Cardiac septum (tissue), 1 donor: ENCODE measurements at regions not wholly inside any gene's neighbourhood (a gene's known extent, or its start where the extent isn't known, plus 50 kb on each side); places are given as distances from the start of the nearest gene placed in this dataset.

Source experiments
- DNase-seq: peaks from one replicate; pipeline ENCODE4 v3.0.0-alpha.2; 2020; ENCODE audit warnings: low spot score
- intact Hi-C: fragments of 100-400 bp; cut with DNase I; formaldehyde crosslinking; loops from one replicate; pipeline ENCODE4 v1.14.0; 2022
- donor health status: DM: no; HTN: no; CAD: no.

GRCh38 chr7:81648716-81649115 is 121.1 kb downstream of the HGF start:
- intact Hi-C loops = no loop called here
- no peak for DNase-seq

- intact Hi-C loops = no loop called here
- no peak for DNase-seq
Observed at GRCh38 chr7:81645435-81645834, 124.4 kb downstream of the HGF start.

DNA sequence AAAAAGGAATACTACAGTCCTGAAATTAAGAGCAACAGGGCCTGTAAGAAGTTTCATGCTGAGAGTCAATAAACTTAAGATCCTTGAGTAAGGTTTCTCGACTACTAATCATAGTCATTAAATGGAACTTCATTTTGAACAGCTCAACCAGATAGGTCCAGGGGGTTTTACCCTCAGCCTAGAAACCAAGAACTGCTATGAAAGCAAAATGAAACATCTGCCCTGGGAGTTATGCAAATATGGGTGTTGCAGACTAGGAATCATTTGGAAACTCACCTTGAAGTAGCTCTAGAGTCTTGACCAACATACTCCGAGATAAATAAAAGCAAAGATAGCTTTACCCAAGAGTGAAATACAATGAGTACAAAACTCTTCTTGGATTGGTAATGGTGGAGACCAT is 128.0 kb downstream of the HGF start:
- intact Hi-C loops = no loop called here
- DNase-seq = no peak

DNA sequence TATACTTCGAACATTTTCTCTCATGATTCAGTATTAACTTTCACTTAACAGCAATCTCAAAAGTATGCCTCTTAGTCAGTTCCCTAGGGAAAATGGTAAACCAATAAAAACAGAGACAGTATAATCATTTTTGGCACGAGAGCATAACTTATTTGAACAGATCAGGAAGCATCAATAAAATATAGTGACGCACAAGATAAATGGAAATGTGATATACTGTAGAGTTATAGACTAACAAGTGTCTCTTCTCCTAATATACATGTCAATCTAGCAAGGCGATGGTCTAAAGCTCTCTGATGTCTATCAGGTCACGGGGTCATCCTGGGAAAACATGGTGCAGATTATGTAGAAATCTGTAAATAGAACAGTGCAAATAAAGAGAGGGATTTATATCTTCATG is 131.6 kb downstream of the HGF start:
- intact Hi-C loops = no loop called here
- DNase-seq = no peak

DNA sequence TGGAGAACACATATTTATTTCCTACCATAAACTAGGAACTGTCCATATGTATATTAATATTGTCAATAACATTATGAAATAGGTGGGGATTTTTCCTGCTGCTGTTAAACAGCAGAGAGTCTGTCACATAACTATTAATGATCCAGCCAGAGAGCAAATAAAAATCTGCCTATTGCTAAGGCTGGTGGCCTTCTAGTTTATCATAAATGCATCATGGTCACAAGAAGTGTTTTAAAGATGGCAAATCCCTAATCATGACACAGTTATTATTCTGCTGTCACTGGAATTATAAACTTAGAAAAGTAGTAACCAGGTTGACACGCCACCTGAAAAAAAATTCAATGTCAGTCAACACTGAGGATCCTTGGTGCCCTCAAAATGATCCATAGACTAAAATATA is 132.3 kb downstream of the HGF start:
- intact Hi-C loops = no loop called here
- DNase-seq = no peak

- intact Hi-C loops = no loop called here
- DNase-seq = no peak
Observed at GRCh38 chr7:81632418-81632817, 137.4 kb downstream of the HGF start.

DNA sequence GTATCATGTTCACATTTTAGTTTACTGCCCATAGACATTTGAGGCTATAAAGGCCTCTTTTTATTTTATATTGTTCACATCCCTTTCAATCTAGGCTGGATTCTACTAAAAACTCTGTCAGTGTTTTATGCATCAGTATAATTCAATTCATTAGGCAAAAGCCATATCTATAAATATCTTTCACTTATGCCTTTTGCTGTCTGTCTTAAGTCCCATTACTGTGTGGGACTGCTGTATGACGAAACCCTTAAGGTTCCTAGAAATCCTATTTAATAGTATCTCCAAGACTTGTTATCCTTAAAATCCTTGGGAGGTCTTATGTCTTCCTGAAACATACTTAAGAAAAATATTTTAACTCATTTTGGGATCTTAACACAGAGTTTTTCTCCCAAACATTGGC is 139.2 kb downstream of the HGF start:
- no peak for DNase-seq
- intact Hi-C loops = no loop called here

DNA sequence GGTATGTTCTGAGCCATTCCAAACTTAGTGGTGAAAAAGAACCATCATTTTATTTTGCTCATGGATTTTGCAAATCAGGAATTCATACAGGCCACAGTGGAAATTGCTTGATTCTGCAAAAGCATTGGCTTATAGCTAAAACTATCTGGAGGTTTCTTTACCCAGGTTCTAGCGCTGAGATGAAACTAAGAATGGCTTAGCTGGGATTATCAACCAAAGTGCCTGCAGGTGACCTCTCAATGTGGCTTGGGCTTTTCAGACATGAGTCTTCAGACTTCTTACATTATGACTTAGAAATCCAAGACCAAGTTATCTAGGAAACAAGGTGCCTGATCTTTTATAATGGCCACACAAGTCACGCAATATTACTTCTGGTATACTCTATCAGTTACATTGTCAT is 140.1 kb downstream of the HGF start:
- DNase-seq = no peak
- intact Hi-C loops = no loop called here

DNA sequence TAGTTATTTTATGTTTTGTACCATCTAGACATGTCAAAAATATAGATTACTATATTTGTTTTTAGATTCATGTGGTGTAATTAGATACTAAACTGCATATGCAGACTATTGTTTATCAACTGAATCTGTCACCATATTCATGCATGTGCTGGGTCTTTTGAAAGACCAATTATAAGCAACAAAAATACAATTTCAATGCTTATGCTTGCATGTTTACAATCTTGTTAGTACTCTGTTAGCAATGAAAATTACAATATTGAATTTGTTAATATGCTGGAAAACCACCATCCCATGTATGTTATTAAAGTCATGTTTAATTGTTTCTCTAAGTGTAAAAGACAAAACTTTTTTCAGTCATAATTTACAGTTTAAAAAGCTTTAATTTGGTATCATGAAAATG is 140.9 kb downstream of the HGF start:
- DNase-seq = no peak

GRCh38 chr7:81627536-81628287 is 142.1 kb downstream of the HGF start:
- intact Hi-C loops = no loop called here
- no peak for DNase-seq

More for the DNA sequence above, 140.9 kb downstream of the HGF start:
- intact Hi-C loops = no loop called here

GRCh38 chr7:81626008-81626407 is 143.8 kb downstream of the HGF start:
- DNase-seq = no peak
- intact Hi-C loops = no loop called here

- intact Hi-C loops = no loop called here
- no peak for DNase-seq
Observed at GRCh38 chr7:81624650-81625631, 144.9 kb downstream of the HGF start.

GRCh38 chr7:81624021-81624592 is 145.7 kb downstream of the HGF start:
- intact Hi-C loops = no loop called here
- DNase-seq = no peak

DNA sequence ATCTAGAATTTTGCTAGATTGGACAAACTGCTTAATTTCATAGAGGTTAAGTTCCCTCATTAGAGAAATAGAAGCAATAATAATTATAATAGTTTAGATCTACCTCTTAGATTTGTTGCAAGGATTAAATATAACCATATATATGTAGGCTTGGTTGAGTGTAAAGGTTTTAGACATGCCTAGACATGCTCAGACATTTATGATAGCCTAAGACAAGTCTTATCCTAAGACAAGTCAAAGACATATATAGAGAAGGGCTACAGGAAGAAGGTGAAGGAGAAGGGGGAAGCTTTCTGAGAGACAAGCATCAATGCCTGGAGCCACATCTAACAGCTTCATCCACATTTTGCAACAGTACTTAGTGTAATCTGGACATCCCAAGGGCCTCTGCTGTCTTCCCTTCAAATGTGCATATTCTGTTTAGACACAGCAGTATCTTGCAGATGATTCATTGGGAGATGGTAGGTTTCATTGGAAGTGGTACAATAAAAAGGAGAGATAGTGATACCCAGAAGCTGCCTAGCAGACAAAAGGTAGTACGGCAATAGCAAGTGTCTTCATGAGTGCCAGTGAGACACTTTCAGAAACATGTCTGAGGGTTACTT is 146.5 kb downstream of the HGF start:
- no peak for DNase-seq
- intact Hi-C loops = no loop called here

GRCh38 chr7:81621893-81622292 is 148.0 kb downstream of the HGF start:
- intact Hi-C loops = no loop called here
- no peak for DNase-seq

DNA sequence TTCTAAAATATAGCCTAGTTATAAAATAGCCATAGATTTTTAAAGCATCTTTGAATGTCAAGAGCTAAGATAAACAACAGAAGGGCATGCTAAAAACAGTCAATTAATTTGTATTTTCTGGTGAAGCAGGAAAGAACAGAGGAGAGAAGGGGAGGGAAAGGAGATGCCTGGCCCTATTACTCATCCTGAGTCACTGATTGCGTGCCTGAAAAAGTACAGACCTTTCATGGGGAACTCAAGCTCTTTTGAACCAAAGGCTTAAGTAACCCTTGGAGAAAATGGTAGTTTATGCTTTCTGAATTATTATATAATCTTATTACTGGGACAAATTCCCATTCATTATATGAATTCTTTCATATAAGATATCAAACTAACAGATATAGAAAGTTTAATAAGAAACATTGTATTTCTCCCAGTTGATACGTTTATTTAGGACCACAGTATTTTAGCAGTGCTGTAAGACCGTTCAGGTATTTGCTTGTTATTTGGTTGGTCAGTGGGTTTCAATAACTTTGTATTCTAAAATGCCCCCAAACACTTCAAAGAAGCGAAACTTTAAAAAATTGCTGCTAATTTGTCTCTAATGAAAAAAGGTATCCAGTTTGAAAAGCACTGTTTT is 151.3 kb downstream of the HGF start:
- no peak for DNase-seq
- intact Hi-C loops = no loop called here

DNA sequence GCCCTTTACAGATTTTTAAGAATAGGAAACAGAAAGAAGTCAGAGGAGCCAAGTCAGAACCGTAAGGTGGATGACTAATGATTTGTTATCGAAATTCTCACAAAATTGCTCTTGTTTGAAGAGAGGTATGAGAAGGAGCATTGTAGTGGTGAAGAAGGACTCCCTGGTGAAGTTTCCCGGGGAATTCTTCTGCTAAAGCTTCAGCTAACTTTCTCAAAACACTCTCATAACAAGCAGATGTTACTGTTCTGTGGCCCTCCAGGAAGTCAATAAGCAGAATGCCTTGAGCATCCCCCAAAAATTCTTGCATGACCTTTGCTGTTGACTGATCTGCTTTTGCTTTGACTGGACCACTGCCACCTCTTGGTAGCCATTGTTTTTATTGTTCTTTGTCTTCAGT is 152.9 kb downstream of the HGF start:
- DNase-seq = no peak
- intact Hi-C loops = no loop called here

DNA sequence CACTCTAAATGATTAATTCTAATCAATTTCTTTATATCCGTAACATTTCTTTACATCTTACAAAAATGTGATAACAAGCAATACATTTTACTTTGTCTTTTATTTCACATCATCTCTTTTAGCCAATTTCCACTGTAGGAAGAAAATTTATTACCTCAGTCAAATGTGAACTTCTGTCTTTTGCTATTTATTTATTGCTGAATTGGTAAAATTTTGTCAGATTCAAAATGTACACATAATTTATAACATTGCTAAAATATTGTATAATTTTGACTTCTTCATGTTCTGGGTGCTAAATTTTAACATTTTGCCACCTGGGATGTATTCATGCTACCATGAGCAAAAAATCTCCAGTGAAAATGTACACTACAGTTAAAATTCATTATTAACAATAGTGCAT is 158.0 kb downstream of the HGF start:
- intact Hi-C loops = no loop called here
- DNase-seq = no peak

DNA sequence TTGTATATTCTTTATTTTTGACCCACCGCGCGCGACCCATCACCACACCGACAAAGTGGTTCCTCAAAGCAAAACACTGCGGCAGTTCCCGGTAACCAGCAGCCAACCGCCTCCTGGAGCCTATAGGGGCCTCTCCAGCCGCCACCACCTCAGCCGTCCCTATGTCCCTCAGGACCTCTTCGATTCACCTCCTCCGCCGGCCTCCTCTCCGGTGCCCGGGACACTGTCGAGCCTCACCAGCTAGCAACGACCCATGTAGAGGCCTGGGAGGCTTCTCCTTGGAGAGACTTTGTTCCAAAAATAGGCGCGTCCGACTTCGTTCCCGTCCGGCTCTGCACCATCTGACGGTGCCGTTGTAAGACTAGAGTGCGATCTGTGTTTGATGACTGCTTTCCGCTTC is 158.8 kb downstream of the HGF start:
- intact Hi-C loops = no loop called here
- DNase-seq = no peak
